Left cardiac atrium (tissue), 4 donors: ENCODE measurements at regions not wholly inside any gene's neighbourhood (a gene's known extent, or its start where the extent isn't known, plus 50 kb on each side); places are given as distances from the start of the nearest gene placed in this dataset.
"Not testable (repeated sequence)": the region's sequence is repeated elsewhere in the genome, so short reads cannot be mapped to it uniquely, and the experiment has no call there.

Experiments
- ATAC-seq, 2 donors: fragments of 200-7000 bp; cut with Tn5 transposase; one replicate each; pipeline ENCODE4 v1.9.1; 2020; ENCODE audit warnings: mild to moderate bottlenecking in 2 of 2, moderate library complexity in 2 of 2
- DNase-seq: peaks from one replicate; pipeline ENCODE4 v3.0.0-alpha.2; 2020
- intact Hi-C, 2 donors: fragments of 100-400 bp; cut with DNase I; formaldehyde crosslinking; loops; one replicate each; pipeline versions ENCODE4 v1.14.1 to v1.15.1; 2022 to 2023
- donor health status: DM: no; HTN: yes; CAD: no.
- donor health status: DM: no; HTN: yes; CAD: no; lungs with severe emphysema.
- donor health status: DM: yes; HTN: yes; CAD: no.
- donor health status: Dilated cardiomyopathy.

DNA sequence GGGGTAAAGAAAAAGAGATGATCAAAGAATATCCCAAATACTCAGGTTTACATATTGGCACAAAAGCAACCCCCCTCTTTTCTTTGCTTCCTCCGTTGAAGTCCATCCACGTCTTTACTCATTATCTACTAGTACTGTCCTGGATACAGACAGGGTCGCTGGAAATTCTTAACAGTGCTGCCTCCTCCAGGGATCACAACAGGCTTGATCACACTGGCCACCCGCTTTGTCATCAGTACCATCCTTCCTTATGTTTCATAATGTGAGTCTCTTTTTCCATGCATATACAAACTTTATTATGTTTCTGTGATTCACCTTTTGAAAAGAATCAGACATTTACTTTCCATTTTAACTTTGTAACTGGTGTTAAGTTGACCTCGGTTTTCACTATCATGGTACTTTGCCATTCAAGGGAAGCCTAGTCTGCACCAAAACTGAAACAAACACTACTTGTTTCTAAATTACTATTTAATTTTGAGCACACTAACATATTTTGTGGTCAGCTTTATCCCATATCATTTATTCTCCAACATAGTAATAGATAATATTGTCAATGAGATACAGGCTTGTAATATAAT, 387.5 kb upstream of the PPP1R2C start:
- ATAC-seq (no peak), DNase-seq (no peak)
- intact Hi-C loops: no loop called here

DNA sequence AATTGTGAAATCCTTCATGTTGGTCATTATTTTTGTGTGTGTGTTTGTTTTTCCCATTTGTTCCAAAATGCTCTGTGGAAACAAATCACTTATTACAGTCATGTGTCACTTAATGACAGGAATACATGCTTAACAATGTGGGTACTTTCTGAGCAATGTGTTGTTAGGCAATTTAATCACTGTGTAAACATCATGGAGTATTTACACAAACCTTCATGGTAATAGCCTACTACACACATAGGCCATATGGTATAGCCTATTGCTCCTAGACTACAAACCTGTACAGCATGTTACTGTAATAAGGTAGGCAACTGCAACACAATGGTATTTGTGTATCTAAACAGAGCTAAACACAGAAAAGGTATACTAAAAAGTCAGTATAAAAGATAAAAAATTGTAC, 388.9 kb upstream of the PPP1R2C start:
- ATAC-seq (no peak), DNase-seq (no peak)
- intact Hi-C loops: no loop called here

DNA sequence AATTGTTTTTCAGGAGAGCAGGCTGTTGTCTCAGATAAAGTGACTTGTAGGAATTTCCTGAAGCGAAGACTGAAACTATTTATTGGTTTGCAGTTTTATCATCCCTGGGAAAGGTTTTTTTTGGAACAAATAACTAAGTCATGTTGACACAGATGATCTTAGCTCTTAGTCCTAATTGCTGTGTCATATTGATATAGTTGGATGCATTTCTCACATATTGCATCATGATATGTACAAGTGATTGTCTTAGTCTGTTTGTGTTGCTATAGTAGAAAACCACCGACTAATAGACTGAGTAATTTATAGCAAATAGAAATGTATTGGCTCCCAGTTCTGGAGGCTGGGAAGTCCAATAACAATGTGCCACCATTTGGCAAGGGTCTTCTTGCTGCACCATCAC, 397.5 kb upstream of the PPP1R2C start:
- intact Hi-C loops: no loop called here
- ATAC-seq: no peak
- no peak for DNase-seq

DNA sequence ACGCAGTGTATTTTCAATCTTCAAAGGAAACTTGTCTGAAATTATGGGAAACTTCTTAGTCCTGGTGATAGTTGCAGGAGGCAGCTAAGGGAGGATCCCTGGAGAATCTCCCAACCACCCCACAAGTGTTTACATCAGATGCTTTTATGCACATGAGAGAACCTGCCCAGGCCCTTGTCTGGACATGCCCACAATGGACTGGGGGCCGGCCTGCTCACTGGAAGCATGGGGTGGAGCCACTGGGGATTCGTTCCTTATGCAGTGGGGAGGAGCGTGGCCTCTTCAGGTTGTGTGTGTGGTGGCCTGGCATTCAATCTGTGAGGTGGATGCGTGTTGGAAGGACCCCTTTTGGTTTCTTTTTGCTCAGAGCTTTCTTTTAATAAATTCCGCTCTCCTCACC, 398.7 kb upstream of the PPP1R2C start:
- intact Hi-C loops: no loop called here
- DNase-seq: no peak
- ATAC-seq: no peak

DNA sequence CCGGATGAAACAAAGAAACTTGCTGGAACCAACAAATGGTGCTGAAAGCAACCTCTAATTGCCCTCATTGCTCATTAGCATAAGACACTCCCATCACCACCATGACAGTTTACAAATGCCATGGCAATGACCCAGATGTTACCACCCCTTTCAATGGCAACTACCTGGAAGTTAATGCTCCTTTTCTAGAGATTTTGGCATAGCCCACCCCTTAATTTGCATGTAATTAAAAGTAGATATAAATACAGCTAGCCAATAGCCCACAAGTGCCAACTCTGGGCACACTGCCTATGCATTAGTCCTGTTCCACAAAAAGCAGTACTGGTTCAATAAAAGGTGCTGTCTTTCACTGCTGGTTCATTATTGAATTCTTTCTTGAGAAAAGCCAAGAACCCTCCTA, 410.3 kb upstream of the PPP1R2C start:
- DNase-seq: no peak
- intact Hi-C loops: no loop called here

DNA sequence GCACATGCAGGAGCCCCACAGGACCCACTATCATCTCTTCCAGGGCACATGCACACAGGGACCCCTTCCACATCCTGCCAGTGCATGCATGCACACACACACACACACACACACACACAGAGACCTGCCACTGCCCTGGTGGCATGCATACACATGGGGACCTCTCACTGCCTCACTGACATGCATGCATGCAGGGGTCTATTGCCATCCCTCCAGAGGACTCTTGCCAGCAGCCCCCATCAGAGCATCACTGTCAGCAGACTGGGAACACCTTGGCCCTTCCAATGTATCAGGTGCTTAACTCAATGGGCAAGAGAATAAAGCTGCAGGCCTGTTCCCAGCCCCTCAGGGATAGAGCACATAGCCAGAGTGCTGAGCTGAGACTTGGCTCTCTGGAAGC, 433.6 kb upstream of the PPP1R2C start:
- intact Hi-C loops: no loop called here
- DNase-seq: no peak
- ATAC-seq: no peak

More for the DNA sequence above, 410.3 kb upstream of the PPP1R2C start:
- ATAC-seq: no peak

DNA sequence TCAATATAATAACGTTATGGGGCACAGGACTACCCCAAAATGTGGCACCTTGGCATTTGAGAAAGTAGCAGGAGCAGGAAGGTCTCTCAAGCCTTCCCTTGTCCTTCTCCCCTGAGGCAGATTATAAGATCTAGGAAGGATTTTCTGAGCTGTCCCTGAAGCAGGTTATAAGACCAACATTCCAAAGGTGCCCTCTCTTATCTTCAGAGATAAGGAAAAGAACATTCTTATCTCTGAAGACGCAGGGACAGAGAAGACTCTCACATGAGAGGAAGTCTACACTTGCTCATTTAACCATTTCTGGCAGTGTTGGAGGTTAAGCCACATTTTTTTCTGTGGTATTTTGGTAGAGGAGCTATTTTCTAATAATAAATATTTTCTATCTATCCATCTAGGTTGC, 437.9 kb upstream of the MAOA start:
- intact Hi-C loops: no loop called here
- no peak for DNase-seq
- no peak for ATAC-seq

DNA sequence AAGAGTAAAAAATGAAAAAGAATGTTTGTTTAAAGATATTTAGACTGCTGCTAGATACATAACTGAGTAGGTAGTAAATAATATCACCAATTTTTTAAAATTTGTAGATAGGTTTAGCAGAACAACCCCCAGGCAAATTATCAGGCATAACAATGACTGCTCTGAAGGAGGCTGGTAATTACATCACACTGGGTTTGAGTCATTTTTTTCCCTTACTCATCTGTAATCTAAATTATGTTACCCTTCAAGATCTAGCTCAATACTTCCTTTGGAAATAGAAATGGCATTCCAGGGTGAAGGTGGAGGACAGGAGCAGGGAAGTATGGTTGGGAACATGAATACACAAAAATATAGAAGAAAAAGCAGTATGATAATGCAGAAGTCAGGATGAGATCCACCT, 431.6 kb upstream of the MAOA start:
- DNase-seq (no peak), ATAC-seq (no peak)
- intact Hi-C loops: no loop called here

DNA sequence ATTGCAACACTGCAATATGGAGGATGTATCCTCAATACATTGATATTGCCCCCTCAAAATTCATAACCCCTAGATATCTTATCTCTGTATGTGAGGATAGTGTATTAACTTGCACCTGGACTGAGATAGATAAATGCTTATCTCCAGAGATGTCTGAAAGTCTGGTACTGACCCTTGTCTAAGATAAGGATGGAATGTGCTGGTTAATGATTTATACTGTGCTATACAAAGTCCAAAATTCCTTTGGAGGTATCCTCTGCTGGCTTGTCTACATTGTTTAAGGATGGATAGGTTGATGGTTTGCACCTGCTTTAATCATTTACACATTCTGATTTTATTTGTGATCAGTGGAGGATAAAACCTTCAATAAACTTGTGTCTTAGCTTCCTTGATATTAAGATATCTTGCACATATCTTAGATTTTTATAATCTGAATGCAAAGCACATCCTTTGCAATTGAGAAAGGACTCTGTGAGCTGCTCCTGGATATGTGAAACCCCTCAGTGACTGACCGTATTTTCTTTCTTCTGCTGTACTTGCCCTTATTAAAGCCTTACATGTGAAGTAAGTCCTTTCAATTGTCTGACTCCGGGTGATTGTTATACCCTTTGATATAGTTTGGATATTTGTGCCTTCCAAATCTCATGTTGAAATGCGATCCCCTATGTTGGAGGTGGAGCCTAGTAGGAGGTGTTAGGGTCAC, 430.3 kb upstream of the MAOA start:
- no peak for DNase-seq
- intact Hi-C loops: no loop called here
- ATAC-seq: no peak

DNA sequence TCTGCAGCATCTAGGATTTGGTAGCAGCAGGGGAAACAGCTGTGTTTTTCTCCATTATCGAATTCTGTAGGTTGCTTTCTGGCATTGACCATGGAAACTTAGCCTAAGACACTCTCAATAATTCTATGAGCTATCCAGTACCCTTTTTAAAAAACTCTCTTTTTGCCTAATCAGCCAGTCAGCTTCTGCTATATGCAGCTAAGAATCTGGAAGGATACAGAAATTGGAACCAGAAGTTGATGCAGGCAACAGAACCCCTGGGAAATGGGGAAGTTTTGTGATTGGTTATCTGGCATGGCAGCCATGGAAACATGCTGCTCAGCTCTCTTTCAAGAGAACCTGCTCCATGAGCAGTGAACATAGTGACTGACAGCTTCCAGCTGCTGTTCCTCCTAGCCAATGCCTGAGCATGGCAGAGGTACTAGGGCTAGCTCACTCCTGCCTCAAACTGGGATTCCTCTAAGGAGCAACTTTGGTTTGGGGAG, 417.6 kb upstream of the MAOA start:
- no peak for DNase-seq
- intact Hi-C loops: no loop called here

DNA sequence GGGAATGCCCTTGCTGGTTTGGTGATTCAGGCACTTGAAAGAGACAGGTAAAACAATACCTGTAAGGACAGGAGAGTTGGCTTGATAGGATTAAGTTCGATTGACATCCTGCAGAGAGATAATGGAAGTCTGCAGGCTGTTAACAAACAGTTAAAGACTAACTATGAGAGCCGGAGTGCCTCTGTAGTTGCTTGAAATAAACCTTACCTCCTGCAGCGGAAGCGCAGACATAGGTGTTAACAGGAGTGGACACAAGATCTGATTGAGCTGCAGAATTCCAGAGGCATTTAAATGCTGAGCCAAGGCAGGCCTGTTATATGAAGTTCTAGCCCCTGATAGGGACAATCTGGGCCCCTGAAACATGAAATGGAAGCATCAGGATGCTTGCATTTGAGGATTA, 416.7 kb upstream of the MAOA start:
- DNase-seq (no peak), ATAC-seq (no peak)
- intact Hi-C loops: no loop called here

More for the DNA sequence above, 417.6 kb upstream of the MAOA start:
- ATAC-seq: no peak

DNA sequence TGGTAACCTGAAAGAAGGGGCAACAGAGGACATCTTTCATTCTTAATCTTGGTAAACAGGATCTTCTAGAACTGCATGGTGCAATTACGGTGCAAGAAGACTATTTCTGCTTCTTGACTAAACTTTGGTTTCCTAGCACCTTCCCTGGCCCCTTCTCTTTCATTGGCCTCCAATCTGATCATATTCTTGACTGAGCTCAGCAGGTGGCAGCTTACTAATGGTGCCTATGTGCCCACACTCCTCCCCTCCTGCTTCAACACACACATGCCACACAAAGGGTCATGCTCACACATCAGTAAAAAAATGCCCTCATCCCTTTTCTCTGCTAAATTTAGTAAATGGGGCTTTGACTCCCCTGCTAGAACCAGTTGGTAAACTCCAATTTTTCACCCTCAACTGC, 400.5 kb upstream of the MAOA start:
- intact Hi-C loops: no loop called here
- DNase-seq (no peak), ATAC-seq (no peak)

DNA sequence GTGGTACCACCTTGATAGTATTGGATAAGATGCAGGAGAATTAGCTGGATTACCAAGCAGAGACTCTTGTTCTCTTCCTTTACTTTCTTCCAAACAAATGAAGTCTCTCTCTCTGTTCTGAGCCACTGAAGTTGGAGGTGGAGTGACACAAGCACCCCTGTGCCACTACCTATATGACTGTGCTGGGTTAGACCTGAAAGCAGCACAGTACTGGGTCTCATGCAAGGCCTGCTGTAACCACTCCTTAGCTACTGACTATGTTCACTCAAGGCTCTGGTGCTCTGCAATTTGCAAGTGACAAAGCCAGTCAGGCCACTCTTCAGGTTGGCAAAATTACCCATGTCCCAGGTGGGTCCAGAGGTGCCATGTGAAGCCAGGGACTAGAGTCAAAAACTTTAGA, 389.6 kb upstream of the MAOA start:
- ATAC-seq: no peak
- intact Hi-C loops: no loop called here
- no peak for DNase-seq

DNA sequence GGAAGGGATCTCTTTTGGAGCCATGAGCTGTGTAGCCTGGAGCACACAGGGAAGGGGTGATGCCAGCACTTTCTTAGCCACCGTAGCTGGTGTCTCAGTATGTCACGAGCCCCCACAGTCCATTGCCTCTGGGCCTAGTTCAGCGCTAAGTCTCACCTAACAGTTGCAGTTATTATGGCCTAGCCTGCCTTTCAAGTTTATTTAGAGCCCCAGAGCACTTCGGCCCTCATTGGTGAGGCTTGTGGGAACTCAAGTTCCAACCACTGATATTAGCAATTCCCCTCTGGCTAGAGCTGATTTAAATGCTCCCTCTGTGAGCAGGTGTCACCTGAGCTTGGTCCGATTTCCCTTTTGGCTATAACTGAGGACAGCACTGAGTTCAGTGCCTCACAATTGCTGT, 388.4 kb upstream of the MAOA start:
- ATAC-seq (no peak), DNase-seq (no peak)
- intact Hi-C loops: no loop called here

DNA sequence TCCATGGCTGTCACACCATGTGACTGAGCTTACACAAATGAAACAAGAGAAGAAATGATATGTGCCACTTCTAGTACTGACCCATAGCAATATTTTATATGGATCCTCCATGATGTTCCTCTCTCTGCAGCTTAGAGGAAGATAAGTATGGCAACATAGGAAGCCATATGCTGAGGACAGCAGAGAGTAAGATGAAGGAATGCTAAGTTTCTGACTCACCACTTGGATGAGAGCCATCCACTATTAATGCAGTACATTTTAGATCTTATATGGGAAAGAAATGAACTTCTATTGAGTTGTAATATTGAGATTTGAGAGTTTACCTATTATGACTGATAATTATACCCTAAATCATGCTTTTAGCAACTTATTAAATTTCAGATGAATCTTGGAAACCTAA, 386.9 kb upstream of the MAOA start:
- ATAC-seq (no peak), DNase-seq (no peak)
- intact Hi-C loops: no loop called here

DNA sequence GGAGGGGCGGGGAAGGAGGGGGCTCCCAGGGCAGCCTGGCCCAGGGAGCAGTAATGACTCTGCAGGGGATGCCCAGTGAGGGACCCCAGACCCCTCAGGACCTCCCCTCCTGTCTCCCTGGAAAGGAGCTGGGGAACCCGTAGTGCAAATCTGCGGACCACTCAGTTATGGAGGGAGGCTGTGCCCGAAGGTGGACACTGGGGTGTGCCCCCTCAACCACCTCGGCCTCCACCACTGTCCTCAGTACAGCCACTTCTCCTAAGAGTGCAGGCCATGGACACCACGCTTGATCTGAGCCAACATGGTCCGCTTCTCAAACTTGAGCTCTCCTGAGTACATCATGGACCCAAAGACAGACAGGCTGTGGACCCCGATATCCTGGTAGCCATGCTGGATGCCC, 378.2 kb upstream of the MAOA start:
- DNase-seq (no peak), ATAC-seq (no peak)
- intact Hi-C loops: no loop called here

DNA sequence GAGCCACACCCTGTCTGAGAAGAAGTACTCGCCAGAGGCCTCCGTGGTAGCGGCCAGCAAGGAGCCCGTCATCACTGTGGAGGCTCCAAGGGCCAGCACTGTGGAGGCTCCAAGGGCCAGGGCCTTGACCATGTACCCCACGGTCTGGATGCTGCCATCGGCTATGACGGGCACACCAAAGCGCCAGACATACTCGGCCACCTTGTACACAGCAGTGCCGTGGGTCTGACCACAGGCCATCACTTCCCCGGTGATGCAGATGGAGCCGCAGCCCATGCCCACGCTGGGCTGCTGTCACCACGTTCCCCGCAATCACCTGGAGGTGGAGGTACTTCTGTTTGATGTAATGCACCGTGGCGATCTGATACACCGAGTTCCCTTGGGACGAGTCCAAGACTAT, 377.7 kb upstream of the MAOA start:
- ATAC-seq (no peak), DNase-seq (no peak)
- intact Hi-C loops: no loop called here

DNA sequence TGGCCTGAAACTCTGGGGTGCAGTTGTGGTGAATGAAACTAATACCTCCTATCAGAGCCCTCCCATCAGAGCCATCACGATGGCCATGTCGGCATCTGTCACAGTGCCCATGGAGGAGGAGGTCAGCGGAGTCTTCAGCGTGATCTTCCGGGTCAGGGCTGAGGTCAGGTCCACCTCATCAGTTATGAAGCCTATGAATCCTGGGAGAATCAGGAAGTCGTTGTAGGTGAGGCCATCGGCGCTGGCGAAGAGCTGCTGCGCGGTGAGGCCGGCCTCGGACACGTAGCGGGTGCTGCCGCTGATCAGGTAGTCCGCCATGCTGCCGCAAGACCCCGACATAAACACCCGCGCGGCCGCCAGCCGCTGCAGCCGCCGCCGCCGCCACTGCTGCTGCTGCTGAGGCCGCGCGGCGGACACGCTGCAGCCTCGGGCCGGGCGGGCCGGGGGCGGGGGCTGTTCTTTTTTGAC, 376.7 kb upstream of the MAOA start:
- ATAC-seq: no peak
- intact Hi-C loops: no loop called here
- no peak for DNase-seq

DNA sequence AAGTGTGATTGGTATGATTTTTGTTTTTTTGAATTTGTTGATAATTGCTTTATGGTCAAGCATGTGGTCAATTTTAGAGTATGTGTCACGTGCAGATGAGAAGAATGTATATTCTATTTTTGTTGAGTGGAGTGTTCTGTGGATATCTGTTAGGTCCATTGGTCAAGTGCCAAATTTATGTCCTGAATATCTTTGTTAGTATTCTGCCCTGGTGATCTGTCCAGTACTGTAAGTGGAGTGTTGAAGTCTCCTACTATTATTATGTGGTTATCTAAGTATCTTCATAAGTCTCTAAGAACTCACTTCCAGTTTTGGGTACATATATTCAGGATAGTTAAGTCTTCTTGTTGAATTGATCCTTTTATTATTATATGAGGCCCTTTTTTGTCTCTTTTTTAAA, 372.9 kb upstream of the MAOA start:
- ATAC-seq: no peak
- no peak for DNase-seq
- intact Hi-C loops: no loop called here

DNA sequence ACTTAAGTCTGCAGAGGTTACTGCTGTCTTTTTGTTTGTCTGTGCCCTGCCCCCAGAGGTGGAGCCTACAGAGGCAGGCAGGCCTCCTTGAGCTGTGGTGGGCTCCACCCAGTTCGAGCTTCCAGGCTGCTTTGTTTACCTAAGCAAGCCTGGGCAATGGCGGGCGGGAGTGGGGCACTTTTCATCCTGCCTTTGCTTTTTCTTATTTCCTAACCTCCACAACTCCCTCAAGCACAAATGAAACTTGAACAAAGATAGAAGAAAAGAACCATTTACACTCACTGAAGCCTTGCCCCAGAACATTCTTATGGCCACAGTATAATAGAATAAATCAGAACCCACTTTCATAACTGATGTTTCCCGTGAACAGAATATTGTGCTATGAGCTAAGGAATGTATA, 344.5 kb upstream of the MAOA start:
- ATAC-seq, intact Hi-C loops, DNase-seq: not testable (repeated sequence)

DNA sequence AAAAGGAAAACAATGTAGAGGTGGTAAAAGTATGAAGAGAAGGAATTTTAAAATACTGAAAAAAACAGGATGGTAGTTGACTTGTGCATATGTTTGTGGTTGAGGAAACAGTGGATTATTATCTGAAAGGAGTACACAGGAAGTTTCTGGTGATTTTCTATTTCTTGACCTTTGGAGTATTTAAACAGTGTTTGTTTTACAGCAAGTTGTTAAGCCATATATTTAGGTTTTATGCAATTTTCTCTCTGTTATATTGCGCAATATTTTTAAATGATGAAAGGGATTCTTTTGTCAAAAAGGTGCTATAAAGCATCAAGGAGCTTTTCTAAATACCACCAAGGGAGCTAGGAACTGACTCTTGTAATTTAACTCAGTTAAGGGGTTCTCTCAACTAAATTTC, 343.1 kb upstream of the MAOA start:
- DNase-seq: no peak
- intact Hi-C loops: no loop called here
- ATAC-seq: no peak
